SK-N-DZ (cell line): ENCODE measurements at regions not wholly inside any gene's neighbourhood (a gene's known extent, or its start where the extent isn't known, plus 50 kb on each side); places are given as distances from the start of the nearest gene placed in this dataset.
"Not testable (repeated sequence)": the region's sequence is repeated elsewhere in the genome, so short reads cannot be mapped to it uniquely, and the experiment has no call there.

Experiments
- DNase-seq: peaks from one replicate; pipeline ENCODE4 v3.0.0-alpha.2; 2015; ENCODE audit warnings: low spot score

DNA sequence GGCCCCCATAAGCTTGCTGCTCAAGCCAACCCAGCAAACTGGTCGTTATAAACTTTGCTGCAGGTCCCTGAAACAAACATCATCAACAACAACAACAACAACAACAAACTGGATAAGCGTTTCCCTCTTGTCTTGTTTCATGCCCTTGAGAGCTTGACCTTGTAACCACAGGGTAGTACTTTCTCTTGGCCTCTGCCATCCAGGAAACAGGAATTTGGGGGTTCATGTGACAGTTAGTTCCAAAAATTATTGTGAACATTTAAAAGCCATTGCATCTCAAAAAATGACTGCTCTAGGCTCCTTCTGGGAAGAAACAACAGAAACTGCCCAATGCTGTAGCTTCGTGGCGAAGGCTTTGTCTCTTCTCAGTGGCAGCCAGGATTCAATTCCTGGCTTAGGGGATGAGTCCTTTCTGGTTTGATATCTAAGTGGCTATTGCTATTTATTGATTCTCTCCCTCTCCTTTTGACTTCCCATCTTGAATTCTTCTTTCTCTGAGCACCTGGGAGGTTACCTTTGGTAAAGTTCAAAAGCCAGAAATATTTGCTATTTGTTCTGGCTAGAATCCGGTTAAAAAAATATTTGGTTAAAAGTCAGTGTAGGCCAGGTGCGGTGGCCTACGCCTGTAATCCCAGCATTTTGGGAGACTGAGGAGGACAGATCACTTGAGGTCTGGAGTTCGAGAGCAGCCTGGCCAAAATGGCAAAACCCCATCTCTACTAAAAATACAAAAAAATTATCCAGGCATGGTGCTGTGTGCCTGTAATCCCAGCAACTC, 52.0 kb upstream of the CPM start:
- DNase-seq, result no peak

DNA sequence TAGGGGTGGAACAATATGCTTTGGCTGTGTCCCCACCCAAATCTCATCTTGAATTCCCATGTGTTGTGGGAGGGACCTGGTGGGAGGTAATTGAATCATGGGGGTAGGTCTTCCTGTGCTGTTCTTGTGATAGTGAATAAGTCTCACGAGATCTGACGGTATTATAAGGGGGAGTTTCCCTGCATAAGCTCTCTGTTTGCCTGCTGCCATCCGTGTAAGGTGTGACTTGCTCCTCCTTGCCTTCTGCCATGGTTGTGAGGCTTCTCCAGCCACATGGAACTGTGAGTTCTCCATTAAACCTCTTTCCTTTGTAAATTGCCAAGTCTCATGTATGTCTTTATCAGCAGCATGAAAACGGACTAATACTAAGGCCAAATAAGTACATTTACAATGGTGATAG, 64.6 kb upstream of the CPM start:
- not testable (repeated sequence) for DNase-seq

DNA sequence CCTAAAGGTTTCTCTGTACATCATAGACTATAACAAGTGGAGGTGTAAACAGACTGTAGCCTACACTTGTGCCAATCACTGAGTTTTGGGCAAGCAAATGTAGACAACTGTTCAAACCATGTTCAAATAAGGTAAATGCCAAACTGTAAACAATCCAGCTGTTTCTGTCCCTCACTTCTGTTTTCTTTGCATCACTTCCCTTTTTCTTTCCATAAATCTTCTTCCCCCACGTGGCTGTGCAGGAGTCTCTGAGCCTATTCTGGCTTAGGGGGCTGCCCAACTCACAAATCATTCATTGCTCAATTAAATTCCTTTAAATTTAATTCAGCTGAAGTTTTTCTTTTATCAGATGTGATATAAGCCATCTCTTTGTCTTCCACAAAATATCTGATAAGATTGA, 65.1 kb upstream of the CPM start:
- DNase-seq, result no peak

DNA sequence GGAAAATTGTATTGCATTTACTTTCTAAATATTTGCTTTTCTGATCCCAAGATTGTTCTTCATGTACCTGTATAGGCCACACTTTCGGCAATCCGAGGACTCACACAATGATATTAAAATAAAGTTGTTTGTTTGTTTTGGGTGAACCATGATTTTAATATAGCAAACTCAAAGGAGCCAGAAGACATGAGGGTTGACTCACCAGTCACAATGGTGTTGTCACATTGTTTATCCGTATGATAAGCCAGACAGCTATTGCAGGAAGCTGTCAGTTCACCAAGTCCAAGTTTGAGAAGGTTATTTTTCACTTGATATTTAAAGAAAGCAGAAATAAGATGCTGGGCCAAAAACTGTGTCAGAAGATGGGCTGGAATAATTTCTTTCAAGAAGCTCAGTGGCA, 67.1 kb upstream of the CPM start:
- no peak for DNase-seq

DNA sequence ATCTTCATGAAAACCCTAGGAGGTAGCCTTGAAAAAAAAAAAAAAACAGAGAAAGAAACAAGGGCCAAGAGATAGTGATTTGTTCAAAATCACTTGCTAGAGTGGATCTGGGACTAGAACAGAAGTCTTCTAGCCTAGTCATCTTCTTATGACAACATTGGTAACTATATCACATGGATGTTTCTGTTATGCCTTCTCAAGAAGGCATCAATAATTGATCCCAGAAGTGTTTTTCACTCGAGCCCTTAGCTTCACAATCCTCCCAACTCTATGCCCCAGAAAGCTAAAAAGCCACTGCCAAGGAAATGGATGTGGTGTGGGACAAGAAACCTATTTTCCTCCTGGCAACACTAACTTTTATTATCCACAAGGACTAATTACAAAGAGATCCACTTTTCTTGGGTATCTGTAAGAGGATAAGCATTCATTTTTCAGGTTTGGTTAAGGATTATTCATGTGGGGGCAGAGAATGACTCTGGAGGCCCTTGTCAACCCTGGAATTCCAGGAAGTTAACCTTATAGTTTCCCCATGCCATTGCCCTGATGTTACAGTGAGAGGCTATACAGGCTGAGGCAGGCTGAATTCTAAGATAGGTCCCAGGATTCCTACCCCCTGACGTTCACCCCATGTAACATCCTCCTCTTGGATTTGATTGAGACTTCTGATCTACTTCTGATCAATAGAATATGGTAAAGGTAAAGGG, 67.7 kb upstream of the CPM start:
- no peak for DNase-seq

DNA sequence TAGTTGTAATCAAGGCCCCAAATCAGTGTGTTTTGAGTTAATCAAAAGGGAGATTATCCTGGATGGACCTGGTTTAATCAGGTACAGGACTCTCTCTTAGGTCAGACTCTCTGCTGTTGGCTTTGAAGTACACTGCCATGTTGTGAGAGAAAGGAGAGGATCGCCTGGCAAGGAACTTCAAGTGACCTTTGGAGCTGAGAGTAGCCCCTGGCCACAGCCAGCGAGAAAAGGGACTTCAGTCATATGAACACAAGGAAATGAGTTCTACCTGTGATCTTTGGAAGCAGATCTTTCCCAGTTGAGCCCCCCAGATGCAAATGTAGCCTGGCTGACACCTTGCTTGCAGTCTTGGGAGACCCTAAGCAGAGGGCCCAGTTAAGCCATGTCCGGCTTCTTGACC, 68.3 kb upstream of the CPM start:
- no peak for DNase-seq

DNA sequence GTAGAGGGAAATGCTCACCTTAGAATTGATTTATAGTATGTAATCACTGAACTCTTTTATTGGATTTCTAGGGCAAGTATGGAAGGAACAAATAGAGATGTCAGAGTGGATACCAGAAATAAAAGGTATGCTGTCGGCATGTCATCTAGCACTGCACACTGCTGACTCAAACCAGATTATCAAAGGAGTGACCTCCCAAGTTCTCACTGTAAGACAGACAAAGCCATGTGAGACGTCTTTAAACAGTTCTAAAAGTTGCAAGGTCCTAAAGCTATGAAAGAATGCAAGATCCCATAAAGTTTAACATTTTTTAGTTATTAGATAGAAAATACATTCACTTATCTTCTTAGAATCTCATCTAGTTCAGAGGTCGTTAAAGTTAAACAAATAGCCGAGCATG, 70.0 kb upstream of the CPM start:
- no peak for DNase-seq

DNA sequence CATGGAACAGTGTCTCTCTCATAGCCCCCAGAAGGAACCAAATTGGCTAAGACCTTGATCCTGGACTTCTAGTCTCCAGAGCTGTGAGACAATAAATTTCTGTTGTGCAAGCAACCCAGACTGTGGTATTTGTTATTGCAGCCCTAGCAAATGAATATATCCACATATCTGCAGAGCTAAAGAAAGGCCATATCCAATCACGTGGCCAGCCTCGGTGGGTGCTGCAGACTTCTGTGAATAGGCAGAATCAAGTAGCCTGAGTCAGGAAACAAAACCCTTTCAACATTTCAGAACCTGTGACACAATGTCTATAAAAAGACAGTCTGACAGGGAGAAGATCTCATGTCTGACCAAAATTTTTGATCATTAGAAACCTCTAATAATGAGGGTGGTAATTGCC, 71.0 kb upstream of the CPM start:
- DNase-seq, result no peak

DNA sequence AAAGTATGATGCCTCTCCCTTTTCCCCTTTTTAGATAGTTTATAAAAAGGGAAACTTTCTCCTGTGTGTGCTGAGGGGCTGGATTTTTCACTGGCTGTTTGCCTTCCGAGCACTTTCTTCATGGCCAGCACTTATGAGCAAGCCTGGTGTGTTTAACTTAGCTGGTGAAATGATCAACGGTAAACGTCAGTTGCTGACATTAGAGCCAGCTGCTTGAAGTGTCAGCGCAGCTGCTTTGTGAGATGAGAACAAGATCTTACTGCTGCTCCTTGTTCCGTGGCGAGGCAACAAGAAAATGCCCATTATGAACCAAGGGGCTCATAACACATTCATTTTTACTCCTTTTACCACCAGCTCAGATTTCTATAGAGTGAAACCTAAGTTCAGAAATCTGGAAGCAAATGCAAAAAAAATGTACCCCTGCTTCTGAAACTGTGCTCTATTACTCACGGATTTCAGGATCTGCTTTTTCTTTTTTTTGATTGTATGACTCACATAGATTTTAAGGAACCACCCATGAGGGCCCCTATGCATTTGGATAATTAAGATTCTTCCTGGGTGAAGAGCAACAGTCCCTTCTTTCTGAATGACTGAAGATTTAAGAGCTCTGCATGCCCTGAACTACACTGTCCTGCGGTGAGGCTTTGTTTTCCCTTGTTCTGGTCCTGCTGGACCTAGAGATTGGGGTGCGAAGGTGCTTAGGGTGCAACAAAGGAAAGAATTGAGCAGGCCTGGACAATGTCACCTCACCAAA, 74.3 kb upstream of the CPM start:
- no peak for DNase-seq

DNA sequence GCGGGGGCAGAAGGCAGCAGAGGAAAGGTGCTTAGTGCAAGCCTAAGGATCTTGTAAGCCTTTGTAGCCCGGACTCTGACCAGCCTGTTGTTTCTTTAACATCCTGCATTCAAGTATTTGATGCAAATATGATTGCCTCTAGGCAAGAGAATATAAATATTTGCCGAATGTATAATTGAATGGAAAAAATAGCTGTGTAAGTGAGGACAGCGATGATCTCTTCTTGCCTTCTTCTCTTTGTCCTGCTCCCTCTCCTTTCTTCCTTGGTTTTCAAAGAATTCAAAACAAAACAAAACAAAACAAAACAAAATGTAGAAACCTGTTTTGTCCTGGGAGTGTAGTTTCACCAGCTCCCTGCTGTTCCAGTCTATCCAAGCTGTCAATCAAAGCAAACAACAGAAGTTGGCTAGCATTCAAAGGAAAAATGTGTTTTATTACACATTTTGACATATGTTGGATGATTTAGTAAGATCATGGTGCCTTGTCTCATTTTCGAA, 74.9 kb upstream of the CPM start:
- DNase-seq, result no peak

DNA sequence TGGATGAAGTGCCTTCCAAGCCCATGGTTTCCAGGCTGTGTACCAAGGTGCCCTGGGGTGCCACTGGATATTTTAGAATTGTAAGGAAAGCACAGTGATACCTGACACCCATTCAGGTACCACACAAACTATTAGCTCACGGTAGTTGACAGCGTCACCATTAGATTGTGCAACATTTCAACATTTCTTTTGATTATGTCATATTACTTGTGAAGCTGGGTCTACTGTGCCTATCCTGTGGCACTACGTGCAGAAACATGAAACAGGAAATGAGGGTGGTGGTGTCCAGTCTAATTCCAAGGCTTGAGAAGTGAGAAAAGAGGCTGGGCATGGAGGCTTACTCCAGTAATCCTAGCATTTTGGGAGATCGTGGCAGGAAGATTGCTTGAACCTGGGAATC, 75.5 kb upstream of the CPM start:
- no peak for DNase-seq

DNA sequence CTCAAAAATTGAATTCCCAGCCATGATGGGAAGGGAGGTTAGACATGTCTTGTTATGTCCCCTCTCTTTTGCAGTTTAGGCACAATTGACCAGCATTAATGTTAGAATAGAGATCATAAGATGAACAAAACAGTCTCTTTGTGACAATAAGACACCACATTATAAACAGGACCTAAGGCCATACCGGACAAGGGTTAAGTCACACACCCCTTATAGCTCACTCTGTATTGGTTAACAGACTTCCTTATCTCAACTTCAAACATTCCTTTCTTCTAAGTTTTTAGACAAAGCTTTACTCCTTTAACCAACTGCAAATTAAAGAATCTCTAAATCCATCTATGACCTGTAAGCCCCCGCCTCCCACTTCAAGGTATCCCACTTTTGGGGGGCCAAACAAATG, 81.1 kb upstream of the CPM start:
- DNase-seq, result no peak

DNA sequence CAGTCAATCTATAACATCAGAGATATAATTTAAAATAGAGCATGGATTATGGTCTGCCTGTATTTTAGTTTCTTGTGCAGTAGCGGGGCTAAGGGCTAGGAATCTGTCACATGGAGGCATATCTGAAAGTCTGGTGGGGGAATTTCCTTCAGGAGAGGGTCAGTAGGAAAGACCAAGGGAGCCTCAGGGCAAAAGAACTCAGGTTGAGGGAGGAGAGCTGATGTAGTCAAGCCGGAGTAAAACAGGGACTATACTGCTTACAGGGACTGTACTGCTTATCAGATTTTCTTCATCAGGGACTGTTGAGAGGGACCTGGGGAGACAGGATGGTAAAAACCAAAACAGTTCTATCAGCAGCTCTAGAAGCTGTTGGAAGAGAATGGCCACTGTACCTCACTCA, 82.0 kb upstream of the CPM start:
- DNase-seq, result no peak

DNA sequence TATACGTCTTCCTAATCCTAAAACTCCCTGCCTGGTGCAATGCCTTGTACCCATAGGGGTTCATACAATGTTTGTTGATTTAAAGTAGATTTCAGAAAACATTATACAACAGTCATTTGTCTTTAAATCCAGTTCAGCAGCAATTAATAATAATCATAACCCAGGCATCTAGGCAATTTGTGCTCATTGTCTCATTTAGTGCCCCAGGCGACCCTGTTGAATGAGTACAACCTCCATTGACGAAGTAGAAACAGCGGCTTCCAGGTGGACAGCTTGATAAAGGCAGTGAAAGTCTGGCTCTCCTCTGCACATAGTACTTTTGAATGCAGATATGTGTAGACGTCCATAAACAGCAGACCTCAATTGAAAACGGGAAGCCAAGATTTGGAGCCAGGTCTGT, 82.9 kb upstream of the CPM start:
- DNase-seq, result no peak

DNA sequence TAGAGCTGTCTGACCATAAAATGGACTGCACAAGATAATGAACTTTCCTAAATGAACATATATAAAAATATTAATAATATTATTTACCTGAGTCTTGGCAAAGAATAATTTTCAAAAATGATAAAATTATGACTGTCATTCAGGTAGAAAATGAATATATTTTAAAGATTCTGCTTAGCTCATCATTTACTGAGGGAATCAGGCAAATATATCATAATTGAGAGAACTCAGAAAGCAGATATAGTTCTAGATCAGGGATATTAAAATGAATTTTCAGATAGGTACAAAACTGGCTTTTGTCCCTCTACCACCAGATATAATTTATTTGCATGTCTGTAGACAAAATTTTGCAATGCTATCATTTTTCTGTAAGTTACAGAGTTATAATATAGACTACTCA, 86.1 kb upstream of the CPM start:
- no peak for DNase-seq

DNA sequence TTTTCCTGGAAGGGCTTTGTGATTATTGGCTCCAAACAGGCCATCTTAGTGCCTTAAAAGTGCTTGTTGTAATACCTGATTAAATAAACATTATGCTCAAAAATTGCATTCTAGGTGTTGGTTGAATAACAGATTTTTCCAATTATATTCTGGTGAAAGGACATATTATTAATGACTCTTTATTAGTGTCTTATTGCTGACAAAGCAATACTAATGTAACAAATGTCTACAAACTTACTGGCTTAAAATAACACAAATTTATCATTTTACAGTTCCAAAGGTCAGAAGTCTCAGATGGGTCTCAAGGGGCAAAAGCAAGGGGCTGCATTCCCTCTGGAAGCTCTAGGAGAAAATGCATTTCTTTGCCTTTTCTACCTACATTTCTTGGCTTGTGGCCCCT, 86.9 kb upstream of the CPM start:
- DNase-seq, result no peak

DNA sequence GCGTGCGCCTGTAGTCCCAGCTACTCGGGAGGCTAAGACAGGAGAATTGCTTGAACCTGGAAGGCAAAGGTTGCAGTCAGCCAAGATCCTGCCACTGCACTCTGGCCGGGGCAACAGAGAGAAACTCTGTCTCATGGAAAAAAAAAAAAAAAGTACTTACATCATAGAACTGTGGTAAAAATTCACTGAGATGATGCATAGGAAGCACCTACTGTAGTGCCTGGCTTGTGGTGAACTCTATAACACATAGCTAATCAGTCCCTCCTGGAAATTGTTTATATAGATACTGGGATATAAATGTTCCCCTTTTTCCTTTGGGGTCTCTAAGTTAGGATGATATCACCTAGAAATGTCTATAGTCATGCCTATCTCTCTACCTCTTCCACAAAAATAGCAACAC, 89.7 kb upstream of the CPM start:
- DNase-seq, result no peak

DNA sequence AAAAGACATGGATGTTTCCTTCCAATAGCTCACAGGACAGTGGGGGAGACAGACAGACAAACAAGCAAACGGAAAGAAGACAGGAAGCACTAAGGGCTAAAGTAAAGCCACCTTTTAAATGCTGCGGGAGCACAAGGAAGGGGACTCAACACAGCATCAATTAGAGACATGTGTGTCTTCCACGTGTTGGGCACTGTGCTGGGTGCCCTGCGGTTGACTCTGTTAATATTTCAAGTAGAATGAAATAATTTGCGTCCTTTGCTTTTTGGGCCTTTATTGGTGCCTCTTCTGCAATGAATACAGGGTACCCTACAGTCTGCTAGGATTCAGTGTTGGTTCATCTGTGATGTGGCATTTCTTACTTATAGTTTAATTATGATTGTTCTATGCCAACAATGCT, 90.9 kb upstream of the CPM start:
- DNase-seq, result no peak

DNA sequence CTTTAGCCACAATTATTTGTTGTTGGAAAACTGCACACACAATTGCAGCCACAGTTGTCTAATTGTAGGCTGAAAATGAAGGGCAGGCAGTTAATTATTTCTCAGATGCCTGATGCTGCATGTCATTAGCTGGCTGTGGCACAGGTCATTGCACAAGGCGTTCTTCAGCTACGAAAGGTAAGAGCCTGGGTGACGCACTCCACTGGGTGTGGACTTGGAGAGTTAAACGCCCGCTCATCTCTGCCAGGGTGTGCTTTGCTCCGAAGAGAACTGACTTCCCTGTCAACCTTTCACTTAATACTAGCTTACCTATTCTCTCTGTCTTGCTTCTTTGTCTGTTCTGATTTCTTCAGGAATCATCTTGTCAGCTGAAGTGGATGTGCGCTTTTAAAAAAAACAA, 91.4 kb upstream of the CPM start:
- DNase-seq, result no peak

DNA sequence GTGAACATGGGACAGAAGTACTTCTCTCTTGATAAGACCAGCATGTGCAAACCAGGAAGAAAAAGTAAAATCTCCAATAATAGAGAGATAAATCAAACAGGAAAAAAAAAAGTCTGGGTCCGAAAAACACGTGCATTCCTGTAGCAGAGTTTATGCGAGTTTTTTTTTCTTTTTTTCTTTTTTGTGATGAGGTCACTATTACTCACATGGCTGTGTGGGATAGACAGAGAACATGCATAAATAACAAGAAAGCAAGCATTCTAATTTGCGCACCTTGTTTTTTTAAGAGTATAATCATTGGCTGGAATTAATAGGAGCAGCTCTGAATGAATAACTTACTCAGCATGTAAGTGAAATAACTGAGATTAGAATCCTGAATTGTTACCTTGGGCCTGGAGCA, 91.9 kb upstream of the CPM start:
- no peak for DNase-seq

DNA sequence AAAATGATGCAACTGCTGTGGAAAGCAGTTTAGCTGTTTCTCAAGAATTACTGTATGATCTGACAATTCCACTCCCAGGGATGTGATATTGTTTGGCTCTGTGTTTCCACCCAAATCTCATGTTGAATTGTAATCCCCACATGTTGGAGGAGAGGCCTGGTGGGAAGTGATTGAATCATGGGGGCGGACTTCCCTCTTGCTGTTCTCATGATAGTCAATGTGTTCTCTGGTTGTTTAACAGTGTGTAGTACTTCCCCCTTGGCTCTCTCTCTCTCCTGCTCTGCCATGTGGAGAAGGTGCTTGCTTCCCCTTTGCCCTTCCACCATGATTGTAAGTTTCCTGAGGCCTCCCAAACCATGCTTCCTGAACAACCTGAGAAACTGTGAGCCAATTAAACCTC, 93.4 kb upstream of the CPM start:
- DNase-seq, result no peak

DNA sequence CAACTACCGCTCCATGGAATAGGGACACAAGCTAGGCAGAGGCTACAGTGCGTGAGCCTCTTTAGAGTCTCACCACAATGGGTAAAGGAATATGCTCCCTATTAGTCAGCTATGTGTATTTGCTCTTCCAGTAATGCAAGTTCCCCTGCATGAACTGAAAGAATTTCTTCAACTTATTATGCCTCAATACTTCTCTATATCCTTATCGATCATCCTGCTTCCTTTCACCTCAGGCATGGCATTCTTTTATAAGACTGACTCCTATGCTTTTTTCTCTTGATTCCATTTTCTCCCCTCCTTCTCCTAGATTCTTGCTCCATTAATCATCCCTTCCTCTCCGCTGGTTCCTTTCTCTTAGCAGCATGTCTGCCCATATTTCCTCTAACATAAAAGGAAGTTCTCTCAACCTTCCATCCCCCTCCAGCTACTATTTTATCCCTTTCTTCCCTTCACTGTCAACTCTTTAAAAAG, 94.5 kb upstream of the CPM start:
- DNase-seq, result no peak
